ENCODE measurements at regions not wholly inside any gene's neighbourhood (a gene's known extent, or its start where the extent isn't known, plus 50 kb on each side); places are given as distances from the start of the nearest gene placed in this dataset.

DNA sequence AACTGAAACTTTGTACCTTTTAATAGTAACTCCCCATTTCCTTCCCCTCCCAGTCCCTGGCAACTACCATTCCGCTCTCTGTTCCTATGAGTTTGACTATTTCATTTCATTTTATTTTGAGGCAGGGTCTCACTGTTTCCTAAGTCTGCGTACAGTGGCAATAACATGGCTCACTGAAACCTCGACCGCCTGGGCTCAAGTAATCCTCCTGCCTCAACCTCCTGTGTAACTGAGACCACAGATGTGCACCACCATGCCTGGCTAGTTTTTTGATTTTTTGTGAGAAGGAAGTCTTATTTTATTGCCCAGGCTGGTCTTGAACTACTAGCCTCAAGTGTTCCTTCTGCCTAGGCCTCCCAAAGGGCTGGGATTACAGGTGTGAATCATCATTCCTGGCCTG is 808.1 kb downstream of the CDH11 start:
- Histone ChIP-seq H3K27ac (replicated peaks; ENCODE audit: low read length) (no peak overlapping the region), H3K18ac (ENCODE audit: low read length) (no peak overlapping the region), H3K4me3 (ENCODE audit: low read length in 2 of 2) (no peak overlapping the region), H3K23ac (ENCODE audit: low read depth, low read length, poor library complexity) (no peak overlapping the region), H4K91ac (ENCODE audit: low read depth, low read length, poor library complexity) (no peak overlapping the region), H3K79me1 (ENCODE audit: low read depth, low read length) (no peaks in the 10 kb centered on the region), H3K4ac (ENCODE audit: low read length) (no peak overlapping the region), H3K27me3 (ENCODE audit: control insufficient read depth in 3 of 3, insufficient read depth in 3 of 3, low read depth in 1 of 3, low read length in 3 of 3) (no peaks in the 10 kb centered on the region), H3K14ac (ENCODE audit: low read length) (no peak overlapping the region), H2AK5ac (ENCODE audit: low read depth, low read length) (no peak overlapping the region), H3K36me3 (replicated peaks in 1 of 2; ENCODE audit: control insufficient read depth in 2 of 2, insufficient read depth in 2 of 2, low read length in 2 of 2) (no peaks in the 10 kb centered on the region), H2BK15ac (ENCODE audit: low read length) (no peak overlapping the region), H3K4me1 (ENCODE audit: control insufficient read depth in 2 of 2, insufficient read depth in 1 of 2, low read depth in 1 of 2, low read length in 2 of 2) (no peaks in the 10 kb centered on the region), H2BK5ac (ENCODE audit: low read length) (no peak overlapping the region), H3K9me3 (replicated peaks in 1 of 2; ENCODE audit: control insufficient read depth in 2 of 2, insufficient read depth in 1 of 2, low read depth in 1 of 2, low read length in 2 of 2) (peaks cover 0 to 6% of the 10 kb centered on the region in 2 donors), H2BK12ac (ENCODE audit: low read length) (no peak overlapping the region), H2BK120ac (ENCODE audit: low read depth, low read length) (no peak overlapping the region), H4K8ac (ENCODE audit: low read depth, low read length) (no peak overlapping the region), H3K9ac (ENCODE audit: low read depth, low read length, poor library complexity) (no peak overlapping the region), H3K4me2 (ENCODE audit: insufficient read depth, low read length, poor library complexity, severe bottlenecking) (no peak overlapping the region), H2AFZ (ENCODE audit: low read length) (no peak overlapping the region)
- DNase-seq (ENCODE audit: low spot score): no peak
- no CpG with 5 or more reads among the region's 4 CpGs for WGBS, 2 donors (ENCODE audit: extremely low coverage in 2 of 2, insufficient read length in 2 of 2, insufficient replicate concordance in 1 of 2)

DNA sequence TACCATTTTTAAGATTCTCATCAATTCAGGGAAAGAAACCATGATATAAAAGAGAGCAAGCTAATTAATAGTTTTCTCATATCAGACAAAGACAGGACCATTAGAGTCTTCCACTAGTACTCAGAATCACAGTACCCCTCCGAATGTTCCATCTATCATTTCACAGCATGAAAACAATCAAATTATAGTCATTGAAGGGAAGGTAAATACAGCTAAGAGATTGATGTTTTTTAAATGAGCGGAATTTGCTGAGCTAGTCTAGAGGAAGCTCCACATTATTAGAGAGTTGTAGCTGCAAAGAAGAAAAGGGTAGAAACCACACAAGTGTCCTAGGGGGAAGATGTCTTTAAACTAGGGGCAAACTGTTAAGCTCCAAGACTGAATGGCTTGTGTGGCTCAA is 808.9 kb downstream of the CDH11 start:
- Histone ChIP-seq H2BK5ac (ENCODE audit: low read length) (no peak overlapping the region), H3K27ac (replicated peaks; ENCODE audit: low read length) (no peak overlapping the region), H3K36me3 (replicated peaks in 1 of 2; ENCODE audit: control insufficient read depth in 2 of 2, insufficient read depth in 2 of 2, low read length in 2 of 2) (no peaks in the 10 kb centered on the region), H3K4me2 (ENCODE audit: insufficient read depth, low read length, poor library complexity, severe bottlenecking) (no peak overlapping the region), H3K4me3 (ENCODE audit: low read length in 2 of 2) (no peak overlapping the region), H3K23ac (ENCODE audit: low read depth, low read length, poor library complexity) (no peak overlapping the region), H2BK15ac (ENCODE audit: low read length) (no peak overlapping the region), H3K79me1 (ENCODE audit: low read depth, low read length) (no peaks in the 10 kb centered on the region), H2BK12ac (ENCODE audit: low read length) (no peak overlapping the region), H3K14ac (ENCODE audit: low read length) (no peak overlapping the region), H3K4ac (ENCODE audit: low read length) (no peak overlapping the region), H2AK5ac (ENCODE audit: low read depth, low read length) (no peak overlapping the region), H4K91ac (ENCODE audit: low read depth, low read length, poor library complexity) (no peak overlapping the region), H3K18ac (ENCODE audit: low read length) (no peak overlapping the region), H3K27me3 (ENCODE audit: control insufficient read depth in 3 of 3, insufficient read depth in 3 of 3, low read depth in 1 of 3, low read length in 3 of 3) (no peaks in the 10 kb centered on the region), H2AFZ (ENCODE audit: low read length) (no peak overlapping the region), H3K9me3 (replicated peaks in 1 of 2; ENCODE audit: control insufficient read depth in 2 of 2, insufficient read depth in 1 of 2, low read depth in 1 of 2, low read length in 2 of 2) (peaks cover 0 to 6% of the 10 kb centered on the region in 2 donors), H2BK120ac (ENCODE audit: low read depth, low read length) (no peak overlapping the region), H3K9ac (ENCODE audit: low read depth, low read length, poor library complexity) (no peak overlapping the region), H4K8ac (ENCODE audit: low read depth, low read length) (no peak overlapping the region), H3K4me1 (ENCODE audit: control insufficient read depth in 2 of 2, insufficient read depth in 1 of 2, low read depth in 1 of 2, low read length in 2 of 2) (peaks cover 2 to 3% of the 10 kb centered on the region in 2 donors)
- no CpG with 5 or more reads among the region's 2 CpGs for WGBS, 2 donors (ENCODE audit: extremely low coverage in 2 of 2, insufficient read length in 2 of 2, insufficient replicate concordance in 1 of 2)
- DNase-seq (ENCODE audit: low spot score): no peak

DNA sequence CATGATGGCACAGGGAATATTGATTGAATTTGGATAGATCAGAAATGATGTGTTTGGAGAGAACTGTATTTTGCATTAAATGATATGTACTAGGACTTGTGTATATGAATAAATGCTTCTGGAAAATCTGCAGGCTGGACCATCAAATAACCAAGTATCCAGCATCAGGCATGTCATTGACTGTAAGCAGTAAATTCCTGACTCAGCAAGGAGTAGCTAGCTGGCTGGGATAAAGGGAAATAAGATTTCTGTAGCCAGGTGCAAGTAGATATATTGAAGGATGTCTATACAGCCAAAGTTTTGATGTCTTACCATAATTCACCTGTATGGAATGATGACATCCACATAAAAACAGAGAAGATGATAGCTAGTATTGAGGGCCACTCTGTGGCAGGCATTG is 809.6 kb downstream of the CDH11 start:
- H3K23ac ChIP-seq (ENCODE audit: low read depth, low read length, poor library complexity): no peak overlapping the region
- H2AK5ac ChIP-seq (ENCODE audit: low read depth, low read length): no peak overlapping the region
- H3K27ac ChIP-seq (replicated peaks; ENCODE audit: low read length): no peak overlapping the region
- H3K4me2 ChIP-seq (ENCODE audit: insufficient read depth, low read length, poor library complexity, severe bottlenecking): no peak overlapping the region
- no peak overlapping the region for H2BK120ac ChIP-seq (ENCODE audit: low read depth, low read length)
- no peak overlapping the region for H3K4ac ChIP-seq (ENCODE audit: low read length)
- H3K36me3 ChIP-seq (replicated peaks in 1 of 2; ENCODE audit: control insufficient read depth in 2 of 2, insufficient read depth in 2 of 2, low read length in 2 of 2): no peaks in the 10 kb centered on the region
- H2BK15ac ChIP-seq (ENCODE audit: low read length): no peak overlapping the region
- no peak overlapping the region for H2AFZ ChIP-seq (ENCODE audit: low read length)
- no peak overlapping the region for H2BK5ac ChIP-seq (ENCODE audit: low read length)
- H3K9me3 ChIP-seq (replicated peaks in 1 of 2; ENCODE audit: control insufficient read depth in 2 of 2, insufficient read depth in 1 of 2, low read depth in 1 of 2, low read length in 2 of 2): peaks cover 0 to 6% of the 10 kb centered on the region in 2 donors
- H3K14ac ChIP-seq (ENCODE audit: low read length): no peak overlapping the region
- H4K8ac ChIP-seq (ENCODE audit: low read depth, low read length): no peak overlapping the region
- H3K9ac ChIP-seq (ENCODE audit: low read depth, low read length, poor library complexity): no peak overlapping the region
- H3K79me1 ChIP-seq (ENCODE audit: low read depth, low read length): no peaks in the 10 kb centered on the region
- H3K18ac ChIP-seq (ENCODE audit: low read length): no peak overlapping the region
- no peak for DNase-seq (ENCODE audit: low spot score)
- H4K91ac ChIP-seq (ENCODE audit: low read depth, low read length, poor library complexity): no peak overlapping the region
- H2BK12ac ChIP-seq (ENCODE audit: low read length): no peak overlapping the region
- H3K4me3 ChIP-seq (ENCODE audit: low read length in 2 of 2): no peak overlapping the region
- H3K4me1 ChIP-seq (ENCODE audit: control insufficient read depth in 2 of 2, insufficient read depth in 1 of 2, low read depth in 1 of 2, low read length in 2 of 2): peaks cover 2 to 6% of the 10 kb centered on the region in 2 donors
- no peaks in the 10 kb centered on the region for H3K27me3 ChIP-seq (ENCODE audit: control insufficient read depth in 3 of 3, insufficient read depth in 3 of 3, low read depth in 1 of 3, low read length in 3 of 3)

DNA sequence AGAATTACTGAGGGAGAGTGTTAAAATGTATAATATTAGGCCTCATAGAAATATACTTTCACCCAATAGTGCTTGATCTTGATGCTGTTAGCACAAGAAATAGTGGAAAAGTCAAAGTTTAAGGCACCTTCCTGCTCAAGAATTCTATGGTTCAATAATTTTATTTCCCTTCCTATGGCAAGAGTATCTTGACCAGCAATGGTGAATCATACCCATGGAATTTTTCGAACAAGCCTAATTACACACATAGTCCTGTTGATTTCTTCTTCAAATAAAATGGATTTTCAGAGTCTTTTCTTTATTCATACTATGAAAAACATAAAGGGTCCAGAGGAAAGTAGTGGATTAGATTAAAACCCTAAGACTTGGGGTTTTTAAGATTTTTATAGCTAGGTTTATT is 810.6 kb downstream of the CDH11 start:
- no peak overlapping the region for H4K8ac ChIP-seq (ENCODE audit: low read depth, low read length)
- no peak overlapping the region for H3K4me3 ChIP-seq (ENCODE audit: low read length in 2 of 2)
- H3K4ac ChIP-seq (ENCODE audit: low read length): no peak overlapping the region
- H3K4me2 ChIP-seq (ENCODE audit: insufficient read depth, low read length, poor library complexity, severe bottlenecking): no peak overlapping the region
- H3K36me3 ChIP-seq (replicated peaks in 1 of 2; ENCODE audit: control insufficient read depth in 2 of 2, insufficient read depth in 2 of 2, low read length in 2 of 2): no peaks in the 10 kb centered on the region
- H2BK120ac ChIP-seq (ENCODE audit: low read depth, low read length): no peak overlapping the region
- no peak overlapping the region for H4K91ac ChIP-seq (ENCODE audit: low read depth, low read length, poor library complexity)
- H3K14ac ChIP-seq (ENCODE audit: low read length): no peak overlapping the region
- peaks cover 2 to 6% of the 10 kb centered on the region in 2 donors for H3K4me1 ChIP-seq (ENCODE audit: control insufficient read depth in 2 of 2, insufficient read depth in 1 of 2, low read depth in 1 of 2, low read length in 2 of 2)
- no peak overlapping the region for H3K9ac ChIP-seq (ENCODE audit: low read depth, low read length, poor library complexity)
- WGBS, 2 donors (ENCODE audit: extremely low coverage in 2 of 2, insufficient read length in 2 of 2, insufficient replicate concordance in 1 of 2): no CpG with 5 or more reads among the region's 1 CpG
- no peak overlapping the region for H2AFZ ChIP-seq (ENCODE audit: low read length)
- H2AK5ac ChIP-seq (ENCODE audit: low read depth, low read length): no peak overlapping the region
- no peak overlapping the region for H2BK12ac ChIP-seq (ENCODE audit: low read length)
- no peaks in the 10 kb centered on the region for H3K27me3 ChIP-seq (ENCODE audit: control insufficient read depth in 3 of 3, insufficient read depth in 3 of 3, low read depth in 1 of 3, low read length in 3 of 3)
- no peak overlapping the region for H3K18ac ChIP-seq (ENCODE audit: low read length)
- no peak overlapping the region for H3K23ac ChIP-seq (ENCODE audit: low read depth, low read length, poor library complexity)
- H2BK15ac ChIP-seq (ENCODE audit: low read length): no peak overlapping the region
- DNase-seq (ENCODE audit: low spot score): no peak
- H3K9me3 ChIP-seq (replicated peaks in 1 of 2; ENCODE audit: control insufficient read depth in 2 of 2, insufficient read depth in 1 of 2, low read depth in 1 of 2, low read length in 2 of 2): peaks cover 0 to 6% of the 10 kb centered on the region in 2 donors
- no peaks in the 10 kb centered on the region for H3K79me1 ChIP-seq (ENCODE audit: low read depth, low read length)
- H2BK5ac ChIP-seq (ENCODE audit: low read length): no peak overlapping the region
- H3K27ac ChIP-seq (replicated peaks; ENCODE audit: low read length): no peak overlapping the region
